CD4-positive, alpha-beta T cell (primary cell): ENCODE measurements at regions not wholly inside any gene's neighbourhood (a gene's known extent, or its start where the extent isn't known, plus 50 kb on each side); places are given as distances from the start of the nearest gene placed in this dataset.

Experiments
- ATAC-seq: fragments of 200-7000 bp; cut with Tn5 transposase; one replicate; pipeline ENCODE4 v1.10.0; 2022; ENCODE audit warnings: mild to moderate bottlenecking; ENCODE audit not compliant: poor library complexity
- CTCF ChIA-PET: fragments of 350-600 bp; sonication (Branson Sonifier 250); formaldehyde crosslinking; loops from one replicate; lab custom pipeline; 2021; ENCODE audit warnings: antibody characterized with exemption, inconsistent platforms; lab: Charles Lee
- POLR2A ChIA-PET: fragments of 350-600 bp; sonication (Branson Sonifier 250); formaldehyde crosslinking; loops from one replicate; lab custom pipeline; 2021; ENCODE audit warnings: antibody characterized with exemption, inconsistent platforms; lab: Charles Lee
- DNase-seq, 14 experiments: peaks; one replicate each; pipeline ENCODE4 v3.0.0-alpha.2; 2013 to 2020; ENCODE audit warnings: mixed read lengths in 2 of 14
- H3K27ac ChIP-seq, 2 donors: one replicate each; pipeline versions ENCODE4 v1.5.1 to v1.7.0; 2013; ENCODE audit warnings: low read length in 2 of 2, low read depth in 1 of 2, mild to moderate bottlenecking in 1 of 2
- H3K27me3 ChIP-seq, 2 experiments: 1 replicate in 1 of 2; 2 replicates in 1 of 2; pipeline versions ENCODE4 v1.6.1 to v1.7.0; 2013; ENCODE audit warnings: low read length in 2 of 2, control low read depth in 1 of 2, mild to moderate bottlenecking in 1 of 2, moderate library complexity in 1 of 2; ENCODE audit not compliant: insufficient read depth in 2 of 2, control insufficient read depth in 1 of 2
- H3K36me3 ChIP-seq: one replicate; pipeline ENCODE4 v1.6.1; 2013; ENCODE audit warnings: low read length, control low read depth; ENCODE audit not compliant: insufficient read depth
- H3K4me1 ChIP-seq: one replicate; pipeline ENCODE4 v1.6.1; 2013; ENCODE audit warnings: low read length, control low read depth; ENCODE audit not compliant: insufficient read depth
- H3K4me3 ChIP-seq: one replicate; pipeline ENCODE4 v1.5.1; 2013; ENCODE audit warnings: mild to moderate bottlenecking, low read length, moderate library complexity
- H3K9me3 ChIP-seq, 2 experiments: 1 replicate in 1 of 2; 2 replicates in 1 of 2; pipeline versions ENCODE4 v1.6.1 to v1.7.0; 2013; ENCODE audit warnings: low read length in 2 of 2, mild to moderate bottlenecking in 2 of 2, control low read depth in 1 of 2, moderate library complexity in 1 of 2; ENCODE audit not compliant: control insufficient read depth in 1 of 2, insufficient read depth in 1 of 2
- H3K27ac Mint-ChIP-seq: one replicate; pipeline ENCODE4 v1.8.0; 2020; ENCODE audit warnings: mixed read lengths
- H3K27me3 Mint-ChIP-seq: one replicate; pipeline ENCODE4 v1.8.0; 2021; ENCODE audit warnings: mixed read lengths
- H3K36me3 Mint-ChIP-seq: one replicate; pipeline ENCODE4 v1.8.0; 2021; ENCODE audit warnings: low read depth, mixed read lengths
- H3K4me1 Mint-ChIP-seq: one replicate; pipeline ENCODE4 v1.8.0; 2021; ENCODE audit warnings: low read depth, mixed read lengths
- H3K4me3 Mint-ChIP-seq: one replicate; pipeline ENCODE4 v1.8.0; 2020; ENCODE audit warnings: mild to moderate bottlenecking, mixed read lengths
- H3K9me3 Mint-ChIP-seq: one replicate; pipeline ENCODE4 v1.8.0; 2020; ENCODE audit warnings: mixed read lengths
- CTCF ChIP-seq: fragments of 200-600 bp; IDR thresholded peaks from one replicate; pipeline ENCODE4 v1.8.0; 2022; ENCODE audit warnings: antibody characterized with exemption, mild to moderate bottlenecking
- intact Hi-C, 2 experiments: fragments of 100-400 bp; cut with DNase I in 1 of 2; cut with micrococcal nuclease in 1 of 2; formaldehyde crosslinking; loops; one replicate each; pipeline versions ENCODE4 v1.15.1 to v1.9.0; 2023 to 2025; cut with DNase I, micrococcal nuclease

DNA sequence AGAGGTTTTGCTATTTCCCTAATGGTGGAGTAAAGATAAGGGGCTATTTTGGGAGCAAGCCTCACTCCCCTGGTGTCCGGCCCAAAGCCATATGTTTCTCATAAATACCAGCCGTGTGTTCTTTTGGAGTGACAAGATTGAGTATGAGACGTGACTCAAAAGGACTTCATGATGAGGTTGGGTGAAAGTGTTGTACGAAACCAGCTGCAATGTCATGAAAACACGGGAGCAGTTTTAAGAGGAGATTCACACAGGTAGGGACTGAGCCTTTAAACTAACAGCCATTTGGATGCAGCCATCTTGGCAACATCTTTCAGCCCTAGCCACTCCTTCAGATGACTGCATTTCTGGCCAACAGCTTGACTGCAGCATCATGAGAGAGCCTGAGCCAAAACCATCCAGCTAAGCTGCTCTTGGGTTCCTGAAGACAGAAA, 532.3 kb upstream of the USP24 start:
- POLR2A ChIA-PET: no interaction called here
- no peaks in the 10 kb centered on the region for H3K36me3 Mint-ChIP-seq
- H3K27me3 ChIP-seq: no peaks in the 10 kb centered on the region

DNA sequence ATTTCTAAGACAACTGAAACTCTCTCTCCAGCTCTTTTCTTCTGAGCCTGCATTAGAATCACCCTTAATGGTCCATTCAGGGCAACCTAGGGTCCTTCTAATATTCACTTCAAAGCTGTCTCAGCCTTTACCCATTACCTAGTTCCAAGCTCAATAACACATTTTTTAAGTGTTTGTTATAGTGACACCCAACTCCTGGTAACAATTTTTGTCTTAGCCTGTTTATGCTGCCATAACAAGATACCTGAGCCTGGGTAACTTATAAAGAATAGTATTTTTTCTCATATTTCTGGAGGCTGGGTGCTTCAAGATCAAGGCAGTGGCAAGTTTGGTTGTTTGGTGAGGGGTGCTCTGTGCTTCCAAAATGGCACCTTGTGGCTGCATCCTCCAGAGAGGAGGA, 531.5 kb upstream of the USP24 start:
- peaks cover 11% of the 10 kb centered on the region for H3K27me3 Mint-ChIP-seq
- intact Hi-C loops: no loop called here
- no peaks in the 10 kb centered on the region for H3K36me3 ChIP-seq
- ChIA-PET POLR2A (no interaction called here), CTCF (no interaction called here)
- H3K4me1 Mint-ChIP-seq: no peaks in the 10 kb centered on the region
- no peak overlapping the region for H3K27ac ChIP-seq
- no peak for DNase-seq
- no peak for ATAC-seq
- peaks cover 0 to 7% of the 10 kb centered on the region in 2 experiments for H3K9me3 ChIP-seq
- H3K27me3 ChIP-seq: no peaks in the 10 kb centered on the region
- H3K27ac Mint-ChIP-seq: no peak overlapping the region
- peaks cover 2% of the 10 kb centered on the region for H3K9me3 Mint-ChIP-seq
- H3K4me3 Mint-ChIP-seq: no peak overlapping the region
- H3K4me3 ChIP-seq: no peak overlapping the region
- TF ChIP-seq CTCF: no peak
- H3K36me3 Mint-ChIP-seq: no peaks in the 10 kb centered on the region
- no peaks in the 10 kb centered on the region for H3K4me1 ChIP-seq

More for the DNA sequence above, 532.3 kb upstream of the USP24 start:
- no peaks in the 10 kb centered on the region for H3K36me3 ChIP-seq
- no peak overlapping the region for H3K27ac ChIP-seq
- H3K4me1 Mint-ChIP-seq: no peaks in the 10 kb centered on the region
- intact Hi-C loops: no loop called here
- peaks cover 0 to 7% of the 10 kb centered on the region in 2 experiments for H3K9me3 ChIP-seq
- TF ChIP-seq CTCF: no peak
- H3K4me1 ChIP-seq: no peaks in the 10 kb centered on the region
- H3K27ac Mint-ChIP-seq: no peak overlapping the region
- no peak for DNase-seq
- H3K4me3 ChIP-seq: no peak overlapping the region
- H3K27me3 Mint-ChIP-seq: peaks cover 11% of the 10 kb centered on the region
- no peak overlapping the region for H3K4me3 Mint-ChIP-seq
- ATAC-seq: no peak
- CTCF ChIA-PET: interaction anchor here (0.8 kb wide), 1 partner anchor 10 kb away, joined by 3 read pairs; no protein-coding TSS in a partner anchor
- H3K9me3 Mint-ChIP-seq: peaks cover 2% of the 10 kb centered on the region

DNA sequence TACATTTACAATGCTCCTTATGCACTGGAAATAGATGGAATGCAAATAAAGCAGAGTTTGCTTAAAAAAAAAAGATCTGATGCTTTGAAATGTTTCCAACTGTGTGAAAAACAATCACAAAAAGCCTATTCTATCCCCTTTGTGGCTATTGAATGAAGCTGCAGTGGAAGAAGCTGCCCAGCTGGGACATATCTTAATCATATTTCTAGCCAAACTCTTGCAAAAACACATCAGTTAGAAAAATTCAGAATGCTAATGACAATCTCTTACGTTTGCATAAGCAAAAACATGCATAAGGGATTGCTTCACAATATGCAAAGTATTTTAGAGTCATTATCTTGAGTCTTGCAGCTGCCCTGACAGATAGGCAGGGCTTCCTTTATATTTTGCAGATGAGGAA, 526.4 kb upstream of the USP24 start:
- no peak for TF ChIP-seq CTCF
- Histone ChIP-seq H3K4me1 (no peaks in the 10 kb centered on the region), H3K27me3 (peaks cover 0 to 2% of the 10 kb centered on the region in 2 experiments), H3K4me3 (no peak overlapping the region), H3K27ac (no peak overlapping the region), H3K9me3 (peaks cover 0 to 7% of the 10 kb centered on the region in 2 experiments), H3K36me3 (no peaks in the 10 kb centered on the region)
- CTCF ChIA-PET: no interaction called here
- peaks cover 2% of the 10 kb centered on the region for H3K9me3 Mint-ChIP-seq
- H3K4me3 Mint-ChIP-seq: no peak overlapping the region
- ATAC-seq (no peak), DNase-seq (no peak)
- H3K4me1 Mint-ChIP-seq: no peaks in the 10 kb centered on the region
- no peaks in the 10 kb centered on the region for H3K27me3 Mint-ChIP-seq
- H3K27ac Mint-ChIP-seq: no peak overlapping the region
- no peaks in the 10 kb centered on the region for H3K36me3 Mint-ChIP-seq
- POLR2A ChIA-PET: no interaction called here
- intact Hi-C loops: no loop called here
